ENCODE measurements at regions not wholly inside any gene's neighbourhood (a gene's known extent, or its start where the extent isn't known, plus 50 kb on each side); places are given as distances from the start of the nearest gene placed in this dataset.

DNA sequence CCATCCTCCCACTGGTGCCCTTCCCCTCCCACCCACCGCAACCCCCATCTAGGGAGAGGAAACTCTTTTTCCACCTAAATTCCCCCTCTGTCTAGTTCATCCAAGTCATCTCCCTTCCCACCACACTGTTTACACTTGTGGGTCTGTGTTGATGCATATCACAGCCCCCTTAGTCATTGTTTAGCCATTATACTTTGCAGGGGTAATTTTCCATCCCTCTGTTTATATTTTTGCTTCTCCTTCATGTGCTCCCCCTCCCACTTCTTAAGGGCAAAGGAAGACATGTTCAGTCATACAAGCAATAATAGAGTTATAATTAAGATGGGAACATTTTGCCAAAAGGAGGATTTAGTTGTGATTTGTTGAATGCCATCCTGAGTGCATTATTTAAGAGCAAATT, 187.8 kb upstream of the TNP1 start:
- no peak overlapping the region for H3K4me3 ChIP-seq (ENCODE audit: control extremely low read depth in 1 of 5, extremely low read depth in 1 of 5, insufficient read depth in 1 of 5, low read depth in 2 of 5, low read length in 4 of 5)
- ChIA-PET POLR2A (no interaction called here), CTCF (interaction anchor here (1.3 kb wide), 1 partner anchor 39 kb away, joined by 3 read pairs; no protein-coding TSS in a partner anchor)
- H3K4me2 ChIP-seq (replicated peaks; ENCODE audit: low read depth, low read length, poor library complexity, severe bottlenecking): no peak overlapping the region
- Mint-ChIP-seq H3K27ac (no peak overlapping the region), H3K27me3 (peaks cover 22% of the 10 kb centered on the region), H3K4me1 (no peaks in the 10 kb centered on the region), H3K9me3 (ENCODE audit: insufficient read depth) (no peaks in the 10 kb centered on the region), H3K4me3 (no peak overlapping the region)
- DNase-seq (no peak), ATAC-seq (ENCODE audit: low read depth) (no peak)
- H3K36me3 ChIP-seq (replicated peaks in 1 of 2; ENCODE audit: control extremely low read depth in 1 of 2, control insufficient read depth in 1 of 2, extremely low read depth in 1 of 2, insufficient read depth in 2 of 2, low read length in 1 of 2): no peaks in the 10 kb centered on the region
- no peaks in the 10 kb centered on the region for H3K79me2 ChIP-seq (ENCODE audit: control insufficient read depth, insufficient read depth, low read length)
- H4K20me1 ChIP-seq (ENCODE audit: control insufficient read depth, insufficient read depth, low read length, poor library complexity, severe bottlenecking): no peaks in the 10 kb centered on the region
- H3K9me3 ChIP-seq (ENCODE audit: control extremely low read depth in 1 of 3, control insufficient read depth in 2 of 3, insufficient read depth in 1 of 3, low read length in 2 of 3): no peaks in the 10 kb centered on the region
- no peaks in the 10 kb centered on the region for H3K4me1 ChIP-seq (ENCODE audit: control insufficient read depth in 2 of 2, insufficient read depth in 2 of 2, low read length in 2 of 2)
- H3K27ac ChIP-seq (ENCODE audit: low read length in 2 of 2): no peak overlapping the region
- H3K27me3 ChIP-seq (replicated peaks in 1 of 4; ENCODE audit: control extremely low read depth in 1 of 4, control insufficient read depth in 3 of 4, insufficient read depth in 4 of 4, low read length in 3 of 4): peaks cover 0 to 6% (median under 1%) of the 10 kb centered on the region in 4 experiments
- no CpG with 5 or more reads among the region's 1 CpG for WGBS (ENCODE audit: insufficient coverage)
- H3K9ac ChIP-seq (ENCODE audit: low read length): no peak overlapping the region
- no peak overlapping the region for H2AFZ ChIP-seq (ENCODE audit: insufficient read depth, low read depth, low read length, poor library complexity, severe bottlenecking)
- TF ChIP-seq EZH2 (IDR thresholded peaks at IDR 0.05; ENCODE audit: borderline replicate concordance, insufficient read depth, low read depth, low read length, poor library complexity, severe bottlenecking): no peak
- TF ChIP-seq, protein P1, sequence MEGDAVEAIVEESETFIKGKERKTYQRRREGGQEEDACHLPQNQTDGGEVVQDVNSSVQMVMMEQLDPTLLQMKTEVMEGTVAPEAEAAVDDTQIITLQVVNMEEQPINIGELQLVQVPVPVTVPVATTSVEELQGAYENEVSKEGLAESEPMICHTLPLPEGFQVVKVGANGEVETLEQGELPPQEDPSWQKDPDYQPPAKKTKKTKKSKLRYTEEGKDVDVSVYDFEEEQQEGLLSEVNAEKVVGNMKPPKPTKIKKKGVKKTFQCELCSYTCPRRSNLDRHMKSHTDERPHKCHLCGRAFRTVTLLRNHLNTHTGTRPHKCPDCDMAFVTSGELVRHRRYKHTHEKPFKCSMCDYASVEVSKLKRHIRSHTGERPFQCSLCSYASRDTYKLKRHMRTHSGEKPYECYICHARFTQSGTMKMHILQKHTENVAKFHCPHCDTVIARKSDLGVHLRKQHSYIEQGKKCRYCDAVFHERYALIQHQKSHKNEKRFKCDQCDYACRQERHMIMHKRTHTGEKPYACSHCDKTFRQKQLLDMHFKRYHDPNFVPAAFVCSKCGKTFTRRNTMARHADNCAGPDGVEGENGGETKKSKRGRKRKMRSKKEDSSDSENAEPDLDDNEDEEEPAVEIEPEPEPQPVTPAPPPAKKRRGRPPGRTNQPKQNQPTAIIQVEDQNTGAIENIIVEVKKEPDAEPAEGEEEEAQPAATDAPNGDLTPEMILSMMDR (IDR thresholded peaks at IDR 0.05): no peak
- intact Hi-C loops (cut with micrococcal nuclease): no loop called here

DNA sequence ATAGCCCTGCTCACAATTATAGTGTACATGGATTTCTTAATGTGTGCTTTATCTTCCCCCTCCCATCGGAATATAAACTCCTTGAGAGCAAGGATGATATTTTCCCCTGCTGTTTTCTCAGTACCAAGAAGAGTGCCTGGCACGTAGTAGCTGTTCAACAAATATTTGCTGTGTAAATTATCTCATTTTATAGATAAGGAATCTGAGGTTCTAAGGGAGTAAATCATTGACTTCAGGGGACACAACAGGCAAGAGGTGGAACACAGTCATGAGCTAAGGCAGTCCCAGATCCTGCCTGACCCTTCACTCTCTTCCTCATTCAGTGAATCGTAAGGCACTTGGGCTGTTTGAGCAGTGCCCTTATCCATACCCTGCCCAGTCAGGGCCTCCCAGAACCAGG, 187.3 kb upstream of the TNP1 start:
- ATAC-seq (ENCODE audit: low read depth) (no peak), DNase-seq (no peak)
- no peak overlapping the region for H3K4me3 Mint-ChIP-seq
- no peaks in the 10 kb centered on the region for H3K4me1 ChIP-seq (ENCODE audit: control insufficient read depth in 2 of 2, insufficient read depth in 2 of 2, low read length in 2 of 2)
- POLR2A ChIA-PET: no interaction called here
- no peak overlapping the region for H3K27ac Mint-ChIP-seq
- H3K27me3 Mint-ChIP-seq: peaks cover 20% of the 10 kb centered on the region
- CTCF ChIA-PET: no interaction called here
- no peaks in the 10 kb centered on the region for H3K4me1 Mint-ChIP-seq
- no peak overlapping the region for H3K4me2 ChIP-seq (replicated peaks; ENCODE audit: low read depth, low read length, poor library complexity, severe bottlenecking)
- H3K79me2 ChIP-seq (ENCODE audit: control insufficient read depth, insufficient read depth, low read length): no peaks in the 10 kb centered on the region
- H3K9me3 Mint-ChIP-seq (ENCODE audit: insufficient read depth): peaks cover 2% of the 10 kb centered on the region
- H3K4me3 ChIP-seq (ENCODE audit: control extremely low read depth in 1 of 5, extremely low read depth in 1 of 5, insufficient read depth in 1 of 5, low read depth in 2 of 5, low read length in 4 of 5): no peak overlapping the region
- H3K27ac ChIP-seq (ENCODE audit: low read length in 2 of 2): no peak overlapping the region
- H3K27me3 ChIP-seq (replicated peaks in 1 of 4; ENCODE audit: control extremely low read depth in 1 of 4, control insufficient read depth in 3 of 4, insufficient read depth in 4 of 4, low read length in 3 of 4): peaks cover 0 to 6% (median under 1%) of the 10 kb centered on the region in 4 experiments
- H2AFZ ChIP-seq (ENCODE audit: insufficient read depth, low read depth, low read length, poor library complexity, severe bottlenecking): no peak overlapping the region
- H4K20me1 ChIP-seq (ENCODE audit: control insufficient read depth, insufficient read depth, low read length, poor library complexity, severe bottlenecking): no peaks in the 10 kb centered on the region
- no peaks in the 10 kb centered on the region for H3K9me3 ChIP-seq (ENCODE audit: control extremely low read depth in 1 of 3, control insufficient read depth in 2 of 3, insufficient read depth in 1 of 3, low read length in 2 of 3)
- intact Hi-C loops (cut with micrococcal nuclease): no loop called here
- H3K36me3 ChIP-seq (replicated peaks in 1 of 2; ENCODE audit: control extremely low read depth in 1 of 2, control insufficient read depth in 1 of 2, extremely low read depth in 1 of 2, insufficient read depth in 2 of 2, low read length in 1 of 2): no peaks in the 10 kb centered on the region
- no peak for TF ChIP-seq EZH2 (IDR thresholded peaks at IDR 0.05; ENCODE audit: borderline replicate concordance, insufficient read depth, low read depth, low read length, poor library complexity, severe bottlenecking)
- TF ChIP-seq, protein P1 (IDR thresholded peaks at IDR 0.05): no peak
- H3K9ac ChIP-seq (ENCODE audit: low read length): no peak overlapping the region
- 90% methylated on average over 1 of the region's 3 CpGs for WGBS (ENCODE audit: insufficient coverage)
